GM23338 (cell line): ENCODE measurements at regions not wholly inside any gene's neighbourhood (a gene's known extent, or its start where the extent isn't known, plus 50 kb on each side); places are given as distances from the start of the nearest gene placed in this dataset.

Experiments used
- CREB1 ChIP-seq: fragments of 250-450 bp; sonication (Bioruptor Pico); IDR thresholded peaks from 2 replicates; pipeline ENCODE4 v1.5.0; 2020; ENCODE audit warnings: low read depth, mild to moderate bottlenecking, moderate library complexity
- EZH2phosphoT487 ChIP-seq: fragments of 200-600 bp; sonication (generic); IDR thresholded peaks from one replicate; pipeline ENCODE4 v1.8.1; 2018; ENCODE audit warnings: antibody characterized with exemption; ENCODE audit not compliant: unreplicated experiment
- POLR2AphosphoS5 ChIP-seq: IDR thresholded peaks from 2 replicates; pipeline ENCODE4 v1.6.1; 2016; ENCODE audit warnings: antibody characterized with exemption, low read depth
- ZNF331 ChIP-seq: fragments of 250-450 bp; sonication (Bioruptor Pico); IDR thresholded peaks from 2 replicates; pipeline ENCODE4 v1.5.0; 2020; ENCODE audit warnings: low read depth, mild to moderate bottlenecking, moderate library complexity
- TF ChIP-seq, protein P1 (sequence below), 2 experiments: fragments of 200-600 bp in 1 of 2; sonication (generic) in 1 of 2; conservative IDR thresholded peaks; 2 replicates each; pipeline versions ENCODE4 v1.5.1 to v1.6.1; 2016 to 2017; ENCODE audit warnings: antibody characterized with exemption in 2 of 2, low read depth in 2 of 2, mild to moderate bottlenecking in 2 of 2, moderate library complexity in 1 of 2
- TF ChIP-seq, protein P2 (sequence below): IDR thresholded peaks from one replicate; pipeline ENCODE4 v1.6.1; 2018; ENCODE audit warnings: antibody characterized with exemption; ENCODE audit not compliant: unreplicated experiment

DNA sequence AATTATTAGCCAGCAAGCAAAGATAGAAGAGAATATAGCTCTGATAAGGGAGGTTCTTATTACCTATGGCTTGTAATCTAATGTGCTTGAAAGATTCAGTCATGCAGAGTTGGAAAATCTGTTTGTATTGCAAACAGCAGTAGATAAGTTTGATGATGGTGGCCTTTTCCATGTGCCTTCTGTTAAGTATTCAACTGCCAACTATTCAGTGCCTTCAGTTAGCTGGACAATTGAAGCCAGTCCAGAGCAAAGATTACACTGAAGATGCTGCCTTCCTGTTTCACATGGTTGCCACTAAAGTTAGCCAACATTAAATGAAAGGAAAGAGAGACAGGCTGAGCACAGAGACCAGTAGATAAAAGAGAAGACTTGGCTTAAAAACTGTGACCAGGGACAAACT, 92.7 kb upstream of the SLC38A2 start:
- TF ChIP-seq, protein P1, sequence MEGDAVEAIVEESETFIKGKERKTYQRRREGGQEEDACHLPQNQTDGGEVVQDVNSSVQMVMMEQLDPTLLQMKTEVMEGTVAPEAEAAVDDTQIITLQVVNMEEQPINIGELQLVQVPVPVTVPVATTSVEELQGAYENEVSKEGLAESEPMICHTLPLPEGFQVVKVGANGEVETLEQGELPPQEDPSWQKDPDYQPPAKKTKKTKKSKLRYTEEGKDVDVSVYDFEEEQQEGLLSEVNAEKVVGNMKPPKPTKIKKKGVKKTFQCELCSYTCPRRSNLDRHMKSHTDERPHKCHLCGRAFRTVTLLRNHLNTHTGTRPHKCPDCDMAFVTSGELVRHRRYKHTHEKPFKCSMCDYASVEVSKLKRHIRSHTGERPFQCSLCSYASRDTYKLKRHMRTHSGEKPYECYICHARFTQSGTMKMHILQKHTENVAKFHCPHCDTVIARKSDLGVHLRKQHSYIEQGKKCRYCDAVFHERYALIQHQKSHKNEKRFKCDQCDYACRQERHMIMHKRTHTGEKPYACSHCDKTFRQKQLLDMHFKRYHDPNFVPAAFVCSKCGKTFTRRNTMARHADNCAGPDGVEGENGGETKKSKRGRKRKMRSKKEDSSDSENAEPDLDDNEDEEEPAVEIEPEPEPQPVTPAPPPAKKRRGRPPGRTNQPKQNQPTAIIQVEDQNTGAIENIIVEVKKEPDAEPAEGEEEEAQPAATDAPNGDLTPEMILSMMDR (conservative IDR thresholded peaks at IDR 0.05; ENCODE audit: low read depth in 2 of 2) = no peak
- TF ChIP-seq EZH2phosphoT487 (no peak), POLR2AphosphoS5 (no peak), CREB1 (CRISPR knock-in tag) (no peak), ZNF331 (no peak)
- TF ChIP-seq, protein P2, sequence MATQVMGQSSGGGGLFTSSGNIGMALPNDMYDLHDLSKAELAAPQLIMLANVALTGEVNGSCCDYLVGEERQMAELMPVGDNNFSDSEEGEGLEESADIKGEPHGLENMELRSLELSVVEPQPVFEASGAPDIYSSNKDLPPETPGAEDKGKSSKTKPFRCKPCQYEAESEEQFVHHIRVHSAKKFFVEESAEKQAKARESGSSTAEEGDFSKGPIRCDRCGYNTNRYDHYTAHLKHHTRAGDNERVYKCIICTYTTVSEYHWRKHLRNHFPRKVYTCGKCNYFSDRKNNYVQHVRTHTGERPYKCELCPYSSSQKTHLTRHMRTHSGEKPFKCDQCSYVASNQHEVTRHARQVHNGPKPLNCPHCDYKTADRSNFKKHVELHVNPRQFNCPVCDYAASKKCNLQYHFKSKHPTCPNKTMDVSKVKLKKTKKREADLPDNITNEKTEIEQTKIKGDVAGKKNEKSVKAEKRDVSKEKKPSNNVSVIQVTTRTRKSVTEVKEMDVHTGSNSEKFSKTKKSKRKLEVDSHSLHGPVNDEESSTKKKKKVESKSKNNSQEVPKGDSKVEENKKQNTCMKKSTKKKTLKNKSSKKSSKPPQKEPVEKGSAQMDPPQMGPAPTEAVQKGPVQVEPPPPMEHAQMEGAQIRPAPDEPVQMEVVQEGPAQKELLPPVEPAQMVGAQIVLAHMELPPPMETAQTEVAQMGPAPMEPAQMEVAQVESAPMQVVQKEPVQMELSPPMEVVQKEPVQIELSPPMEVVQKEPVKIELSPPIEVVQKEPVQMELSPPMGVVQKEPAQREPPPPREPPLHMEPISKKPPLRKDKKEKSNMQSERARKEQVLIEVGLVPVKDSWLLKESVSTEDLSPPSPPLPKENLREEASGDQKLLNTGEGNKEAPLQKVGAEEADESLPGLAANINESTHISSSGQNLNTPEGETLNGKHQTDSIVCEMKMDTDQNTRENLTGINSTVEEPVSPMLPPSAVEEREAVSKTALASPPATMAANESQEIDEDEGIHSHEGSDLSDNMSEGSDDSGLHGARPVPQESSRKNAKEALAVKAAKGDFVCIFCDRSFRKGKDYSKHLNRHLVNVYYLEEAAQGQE = no peak
